ENCODE measurements at regions not wholly inside any gene's neighbourhood (a gene's known extent, or its start where the extent isn't known, plus 50 kb on each side); places are given as distances from the start of the nearest gene placed in this dataset.

DNA sequence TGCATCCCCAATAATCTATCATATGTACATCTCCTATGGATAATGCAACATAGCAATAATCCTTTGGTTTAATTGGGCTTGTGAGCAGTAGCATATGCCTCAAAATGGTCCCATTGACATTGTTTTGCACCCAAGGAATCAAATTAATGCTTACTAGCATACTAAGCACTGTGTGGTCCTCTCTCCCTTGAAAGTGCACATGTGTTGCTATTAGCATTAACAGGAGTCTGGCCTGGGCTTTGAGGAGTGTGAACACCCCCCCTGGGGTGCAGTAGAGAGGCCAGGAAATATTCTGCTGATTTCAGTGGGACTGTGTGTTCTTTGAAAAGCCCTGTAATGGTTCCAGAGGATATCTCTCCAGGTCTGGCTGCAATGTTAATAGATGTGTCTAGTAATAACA is 1148.4 kb downstream of the VRK1 start:
- TF ChIP-seq CTCF (conservative IDR thresholded peaks at IDR 0.05 in 1 of 2, IDR thresholded peaks at IDR 0.05 in 1 of 2; ENCODE audit: extremely low read depth in 1 of 2, insufficient read depth in 1 of 2, low read depth in 1 of 2, low read length in 2 of 2) (no peak), EZH2 (IDR thresholded peaks at IDR 0.05; ENCODE audit: borderline replicate concordance, low read length) (no peak)

Data from mammary epithelial cell (primary cell).